ENCODE measurements at regions not wholly inside any gene's neighbourhood (a gene's known extent, or its start where the extent isn't known, plus 50 kb on each side); places are given as distances from the start of the nearest gene placed in this dataset.

- H3K36me3 ChIP-seq: no peaks in the 10 kb centered on the region
- H3K9me3 ChIP-seq: no peaks in the 10 kb centered on the region
- ATAC-seq (ENCODE audit: low FRiP score in 2 of 2) (no peak), DNase-seq (no peak)
- no peak overlapping the region for H3K27ac ChIP-seq
- H3K4me1 ChIP-seq: no peaks in the 10 kb centered on the region
- WGBS, 2 donors: 89 to 95% methylated on average over 7 of the region's 7 CpGs
- no peaks in the 10 kb centered on the region for H3K27me3 ChIP-seq
- TF ChIP-seq POLR2A (IDR thresholded peaks at IDR 0.05) (no peak), EP300 (IDR thresholded peaks at IDR 0.05) (no peak), CTCF (IDR thresholded peaks at IDR 0.05) (no peak), POLR2AphosphoS5 (IDR thresholded peaks at IDR 0.05) (no peak)
- no peak overlapping the region for H3K4me3 ChIP-seq
Observed at GRCh38 chr18:10152475-10152874, 238.7 kb downstream of the VAPA start.

GRCh38 chr18:10153924-10154752, 240.3 kb downstream of the VAPA start:
- H3K27me3 ChIP-seq: no peaks in the 10 kb centered on the region
- H3K4me1 ChIP-seq: no peaks in the 10 kb centered on the region
- H3K27ac ChIP-seq: no peak overlapping the region
- H3K9me3 ChIP-seq: no peaks in the 10 kb centered on the region
- 77 to 78% methylated on average over 2 of the region's 2 CpGs for WGBS, 2 donors
- DNase-seq (no peak), ATAC-seq (ENCODE audit: low FRiP score in 2 of 2) (no peak)
- no peaks in the 10 kb centered on the region for H3K36me3 ChIP-seq
- H3K4me3 ChIP-seq: no peak overlapping the region
- TF ChIP-seq POLR2AphosphoS5 (IDR thresholded peaks at IDR 0.05) (no peak), POLR2A (IDR thresholded peaks at IDR 0.05) (no peak), EP300 (IDR thresholded peaks at IDR 0.05) (no peak), CTCF (IDR thresholded peaks at IDR 0.05) (no peak)

- Histone ChIP-seq H3K27ac (no peak overlapping the region), H3K36me3 (no peaks in the 10 kb centered on the region), H3K4me3 (no peak overlapping the region), H3K27me3 (no peaks in the 10 kb centered on the region), H3K9me3 (no peaks in the 10 kb centered on the region), H3K4me1 (no peaks in the 10 kb centered on the region)
- 89 to 92% methylated on average over 6 of the region's 6 CpGs for WGBS, 2 donors
- ATAC-seq (ENCODE audit: low FRiP score in 2 of 2) (no peak), DNase-seq (no peak)
- TF ChIP-seq POLR2A (IDR thresholded peaks at IDR 0.05) (no peak), POLR2AphosphoS5 (IDR thresholded peaks at IDR 0.05) (no peak), EP300 (IDR thresholded peaks at IDR 0.05) (no peak), CTCF (IDR thresholded peaks at IDR 0.05) (no peak)
Observed at GRCh38 chr18:10157706-10158105, 243.9 kb downstream of the VAPA start.

GRCh38 chr18:10160251-10160650, 246.4 kb downstream of the VAPA start:
- Histone ChIP-seq H3K4me3 (no peak overlapping the region), H3K27ac (no peak overlapping the region), H3K27me3 (no peaks in the 10 kb centered on the region), H3K4me1 (no peaks in the 10 kb centered on the region), H3K36me3 (no peaks in the 10 kb centered on the region), H3K9me3 (no peaks in the 10 kb centered on the region)
- no peak for DNase-seq
- no peak for TF ChIP-seq POLR2AphosphoS5 (IDR thresholded peaks at IDR 0.05)
- ATAC-seq (ENCODE audit: low FRiP score in 2 of 2): no peak
- WGBS, 2 donors: 84 to 94% methylated on average over 10 of the region's 10 CpGs

- WGBS, 2 donors: 86 to 96% methylated on average over 9 to 12 of the region's 12 CpGs
- Histone ChIP-seq H3K9me3 (no peaks in the 10 kb centered on the region), H3K36me3 (no peaks in the 10 kb centered on the region), H3K4me1 (no peaks in the 10 kb centered on the region), H3K27me3 (no peaks in the 10 kb centered on the region), H3K4me3 (no peak overlapping the region), H3K27ac (no peak overlapping the region)
- TF ChIP-seq POLR2AphosphoS5 (IDR thresholded peaks at IDR 0.05) (no peak), EP300 (IDR thresholded peaks at IDR 0.05) (no peak), POLR2A (IDR thresholded peaks at IDR 0.05) (no peak), CTCF (IDR thresholded peaks at IDR 0.05) (no peak)
- ATAC-seq (ENCODE audit: low FRiP score in 2 of 2) (no peak), DNase-seq (no peak)
Observed at GRCh38 chr18:10161315-10161714, 247.5 kb downstream of the VAPA start.
